IPS DF 6.9 (cell line): ENCODE measurements at regions not wholly inside any gene's neighbourhood (a gene's known extent, or its start where the extent isn't known, plus 50 kb on each side); places are given as distances from the start of the nearest gene placed in this dataset.
"Not testable (repeated sequence)": the region's sequence is repeated elsewhere in the genome, so short reads cannot be mapped to it uniquely, and the experiment has no call there.

Experiments
- DNase-seq: peaks from one replicate; pipeline ENCODE4 v3.0.0-alpha.2; 2013; ENCODE audit warnings: low read depth, low spot score
- H3K27ac ChIP-seq: one replicate; pipeline ENCODE4 v1.5.1; 2013; ENCODE audit warnings: low read length, control low read depth
- H3K27me3 ChIP-seq: 2 replicates; pipeline ENCODE4 v1.6.1; 2013; ENCODE audit warnings: mild to moderate bottlenecking, low read length; ENCODE audit not compliant: control insufficient read depth, insufficient read depth
- H3K36me3 ChIP-seq: 2 replicates; pipeline ENCODE4 v1.6.1; 2013; ENCODE audit warnings: low read length; ENCODE audit not compliant: control insufficient read depth, insufficient read depth
- H3K4me1 ChIP-seq: 2 replicates; pipeline ENCODE4 v1.6.1; 2013; ENCODE audit warnings: low read length; ENCODE audit not compliant: control insufficient read depth, insufficient read depth
- H3K4me3 ChIP-seq: 2 replicates; pipeline ENCODE4 v1.5.1; 2013; ENCODE audit warnings: mild to moderate bottlenecking, low read length
- H3K9me3 ChIP-seq: 2 replicates; pipeline ENCODE4 v1.6.1; 2013; ENCODE audit warnings: low read length, inconsistent platforms; ENCODE audit not compliant: control insufficient read depth, insufficient read depth
- WGBS: extraction: QIAGEN DNeasy Blood & Tissue Kit; methylation state at CpG from one replicate; pipeline ENCODE4 v1.1.7; 2013; ENCODE audit warnings: mixed read lengths, missing lambda C conversion rate; ENCODE audit not compliant: insufficient read length, insufficient coverage; 5-methylcytosine and 5-hydroxymethylcytosine counted together

- not testable (repeated sequence) for H3K36me3 ChIP-seq, H3K4me3 ChIP-seq, H3K27ac ChIP-seq, H3K27me3 ChIP-seq, DNase-seq, H3K4me1 ChIP-seq, H3K9me3 ChIP-seq
- no CpG with 5 or more reads among the region's 4 CpGs for WGBS
Measured at GRCh38 chr12:115365765-115366164, 681.8 kb upstream of the TBX3 start.

- H3K36me3 ChIP-seq: no peaks in the 10 kb centered on the region
- no peaks in the 10 kb centered on the region for H3K4me1 ChIP-seq
- H3K9me3 ChIP-seq: no peaks in the 10 kb centered on the region
- H3K4me3 ChIP-seq: no peak overlapping the region
- DNase-seq: no peak
- no peak overlapping the region for H3K27ac ChIP-seq
- no peaks in the 10 kb centered on the region for H3K27me3 ChIP-seq
- WGBS: no CpG with 5 or more reads among the region's 3 CpGs
Measured at GRCh38 chr12:115364921-115365320, 680.9 kb upstream of the TBX3 start.

DNA sequence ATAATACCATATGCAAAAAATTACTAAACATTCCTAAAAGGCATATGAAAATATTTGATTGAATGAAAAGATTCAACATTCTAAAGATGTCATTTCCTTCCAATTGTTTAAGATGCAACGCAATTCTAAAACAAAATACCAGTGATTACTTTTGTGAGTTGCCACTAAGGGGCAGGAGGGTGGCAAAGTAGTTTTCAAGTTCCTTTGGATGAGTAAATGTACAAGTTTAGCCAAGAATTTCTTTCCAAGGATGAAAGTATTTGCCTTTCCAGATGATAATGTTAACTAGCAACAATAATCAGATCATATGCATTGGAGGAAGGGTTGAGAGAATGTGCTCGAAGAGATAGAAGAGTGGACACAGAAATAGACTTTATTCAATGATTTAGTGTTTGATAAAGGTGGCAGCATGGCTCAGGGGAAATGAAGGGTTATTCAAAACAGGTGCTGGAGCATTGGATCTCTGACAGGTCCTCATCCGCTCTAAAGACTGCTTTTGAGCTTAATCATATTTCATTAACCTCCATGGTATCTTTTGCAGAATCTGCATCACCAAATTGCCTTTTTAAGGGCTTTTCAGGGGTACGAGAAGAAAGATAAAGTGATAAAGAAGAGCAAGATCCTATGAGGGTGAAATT lies 678.5 kb upstream of the TBX3 start:
- no peaks in the 10 kb centered on the region for H3K27me3 ChIP-seq
- H3K9me3 ChIP-seq: no peaks in the 10 kb centered on the region
- no CpG with 5 or more reads among the region's 4 CpGs for WGBS
- no peaks in the 10 kb centered on the region for H3K4me1 ChIP-seq
- no peak for DNase-seq
- H3K27ac ChIP-seq: no peak overlapping the region
- no peaks in the 10 kb centered on the region for H3K36me3 ChIP-seq
- no peak overlapping the region for H3K4me3 ChIP-seq

DNA sequence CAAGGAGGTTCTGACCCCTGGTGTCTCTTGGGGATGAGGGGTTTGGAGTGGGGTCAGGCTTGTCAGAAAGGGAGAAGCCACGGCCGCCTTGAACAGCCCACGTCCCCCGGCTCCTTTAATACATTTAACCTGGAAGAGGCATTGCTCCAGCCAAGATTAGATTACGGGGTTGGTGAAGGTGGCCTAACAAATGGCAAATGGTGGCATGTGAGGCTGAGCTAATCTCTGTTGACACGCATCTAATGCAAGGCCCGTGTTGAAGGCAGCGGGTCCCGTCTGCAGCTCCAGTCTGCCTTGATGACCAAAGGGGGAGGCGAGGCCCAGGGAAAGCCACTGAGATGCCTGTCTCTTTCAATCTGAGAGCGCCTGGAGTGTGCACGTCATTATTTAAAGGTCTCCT lies 673.7 kb upstream of the TBX3 start:
- H3K27ac ChIP-seq: no peak overlapping the region
- no CpG with 5 or more reads among the region's 12 CpGs for WGBS
- no peaks in the 10 kb centered on the region for H3K9me3 ChIP-seq
- no peak overlapping the region for H3K4me3 ChIP-seq
- DNase-seq: no peak
- H3K36me3 ChIP-seq: no peaks in the 10 kb centered on the region
- H3K27me3 ChIP-seq: no peaks in the 10 kb centered on the region
- no peaks in the 10 kb centered on the region for H3K4me1 ChIP-seq

DNA sequence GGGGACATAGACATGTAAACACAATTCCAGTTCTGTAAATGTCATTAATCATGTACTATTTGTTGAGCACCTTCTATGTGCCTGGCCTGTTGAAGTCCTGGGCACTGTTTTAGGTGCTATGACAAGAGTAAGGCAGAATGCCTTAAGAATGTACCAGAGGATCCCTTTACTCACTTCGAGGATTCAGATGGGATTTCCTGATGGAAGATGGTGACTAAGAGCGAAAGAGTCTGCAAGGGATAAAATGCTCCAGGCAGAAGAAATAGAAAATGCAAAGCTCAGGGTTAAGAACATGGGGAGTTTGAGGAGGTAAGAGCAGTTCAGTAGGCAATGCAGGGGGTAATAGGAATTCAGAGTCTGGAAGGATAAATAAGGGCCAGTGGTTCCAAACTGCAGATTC lies 671.3 kb upstream of the TBX3 start:
- Histone ChIP-seq H3K27me3 (no peaks in the 10 kb centered on the region), H3K9me3 (no peaks in the 10 kb centered on the region), H3K4me1 (no peaks in the 10 kb centered on the region), H3K27ac (no peak overlapping the region), H3K4me3 (no peak overlapping the region), H3K36me3 (no peaks in the 10 kb centered on the region)
- WGBS: no CpG with 5 or more reads among the region's 2 CpGs
- no peak for DNase-seq

DNA sequence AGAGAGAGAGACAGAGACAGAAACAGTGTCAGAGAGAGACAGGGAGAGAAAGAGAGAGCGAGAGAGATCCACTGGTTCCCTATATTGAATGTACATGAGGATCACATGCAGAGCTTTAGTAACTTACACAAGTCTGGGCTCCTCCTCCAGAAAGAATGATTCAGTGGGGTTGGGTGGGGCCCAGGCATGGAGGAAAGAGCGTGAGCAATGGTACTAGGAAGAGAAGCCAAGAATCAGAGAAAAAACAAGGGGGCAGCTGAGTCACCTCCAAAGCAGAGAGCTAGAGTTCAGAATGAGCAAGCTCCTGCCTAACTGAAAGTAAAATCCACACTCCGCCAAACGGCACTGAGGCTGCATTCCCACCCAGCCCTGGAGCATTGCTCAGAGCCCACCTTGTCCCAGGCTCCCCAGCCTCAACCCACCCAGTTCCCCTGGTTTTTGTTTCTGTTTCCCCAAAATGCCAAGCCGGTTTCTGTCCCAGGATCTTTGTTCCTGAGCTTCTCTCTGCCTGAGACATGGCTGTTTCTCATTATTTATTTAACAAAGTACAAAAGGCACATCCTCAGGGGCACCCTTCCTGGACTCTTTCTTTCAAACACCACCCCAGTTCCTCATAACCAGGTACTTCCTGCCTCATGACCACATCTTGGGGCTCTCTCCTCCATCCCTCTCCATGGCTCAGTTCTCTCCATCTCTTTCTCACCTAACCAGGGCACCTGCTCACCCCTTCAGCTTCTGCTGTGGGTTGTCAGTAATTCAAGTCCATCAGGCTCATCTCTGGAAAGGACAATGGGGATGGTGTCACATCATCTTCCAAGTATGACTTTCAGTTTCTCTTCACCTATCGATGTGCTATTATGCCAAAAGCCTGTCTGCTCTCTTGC lies 670.3 kb upstream of the TBX3 start:
- no peaks in the 10 kb centered on the region for H3K27me3 ChIP-seq
- H3K36me3 ChIP-seq: no peaks in the 10 kb centered on the region
- no peaks in the 10 kb centered on the region for H3K9me3 ChIP-seq
- H3K4me1 ChIP-seq: no peaks in the 10 kb centered on the region
- WGBS: no CpG with 5 or more reads among the region's 6 CpGs
- no peak for DNase-seq
- no peak overlapping the region for H3K4me3 ChIP-seq
- H3K27ac ChIP-seq: no peak overlapping the region

- WGBS: 100% methylated on average over 1 of the region's 1 CpG
Measured at GRCh38 chr12:115353467-115353866, 669.5 kb upstream of the TBX3 start.

DNA sequence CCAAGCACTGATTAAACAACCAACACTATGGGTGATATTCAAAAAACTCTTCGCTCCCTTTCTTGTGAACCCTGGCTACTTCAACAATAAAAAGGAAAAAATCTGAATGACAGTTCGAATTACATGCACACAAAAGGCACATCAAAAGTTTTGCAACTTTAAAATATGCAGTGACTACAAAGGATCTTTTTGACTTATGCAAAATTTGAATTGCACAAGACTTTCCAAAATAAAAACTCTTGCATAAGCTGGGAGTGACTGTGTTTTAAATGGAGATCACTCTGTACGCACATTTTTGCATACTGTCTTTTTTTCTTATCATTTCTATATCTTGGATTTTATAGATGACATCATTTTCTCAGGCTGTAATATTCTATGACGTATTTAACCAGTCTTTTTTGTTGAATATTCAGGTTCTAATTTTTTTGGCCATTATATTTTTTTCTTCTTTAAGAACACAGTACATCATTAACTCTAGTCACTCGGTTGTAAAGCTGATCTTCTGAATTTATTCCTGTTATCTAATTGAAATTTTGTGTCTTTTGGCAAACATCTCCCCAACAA lies 667.6 kb upstream of the TBX3 start:
- no peak for DNase-seq
- H3K4me3 ChIP-seq: no peak overlapping the region
- H3K36me3 ChIP-seq: no peaks in the 10 kb centered on the region
- no CpG with 5 or more reads among the region's 5 CpGs for WGBS
- no peak overlapping the region for H3K27ac ChIP-seq
- no peaks in the 10 kb centered on the region for H3K27me3 ChIP-seq
- H3K4me1 ChIP-seq: no peaks in the 10 kb centered on the region
- no peaks in the 10 kb centered on the region for H3K9me3 ChIP-seq

More at GRCh38 chr12:115353467-115353866, 669.5 kb upstream of the TBX3 start:
- Histone ChIP-seq H3K4me3 (no peak overlapping the region), H3K4me1 (no peaks in the 10 kb centered on the region), H3K27ac (no peak overlapping the region), H3K27me3 (no peaks in the 10 kb centered on the region), H3K9me3 (no peaks in the 10 kb centered on the region), H3K36me3 (no peaks in the 10 kb centered on the region)
- DNase-seq: no peak

DNA sequence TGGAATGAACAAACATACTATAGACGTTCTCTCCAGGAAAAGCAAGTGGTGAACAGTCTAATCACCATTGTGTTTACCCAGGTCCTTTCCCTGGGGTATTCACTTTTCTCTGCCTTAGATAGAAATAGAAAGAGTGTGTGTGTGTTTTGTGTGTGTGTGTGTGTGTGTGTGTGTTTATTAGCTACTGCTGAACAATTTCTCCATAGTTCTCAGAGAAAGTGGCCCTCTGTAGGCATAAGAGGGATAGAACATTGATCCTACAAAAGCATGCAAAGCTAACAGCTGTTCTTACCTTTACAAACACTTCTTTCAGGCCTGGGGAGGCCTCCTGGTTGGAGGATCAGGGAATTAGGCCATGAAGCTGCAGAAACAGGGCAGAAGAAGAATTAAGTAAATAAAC lies 665.7 kb upstream of the TBX3 start:
- H3K9me3 ChIP-seq: no peaks in the 10 kb centered on the region
- DNase-seq: no peak
- H3K27me3 ChIP-seq: no peaks in the 10 kb centered on the region
- no peaks in the 10 kb centered on the region for H3K36me3 ChIP-seq
- H3K27ac ChIP-seq: no peak overlapping the region
- no peak overlapping the region for H3K4me3 ChIP-seq
- WGBS: no CpG with 5 or more reads among the region's 1 CpG
- H3K4me1 ChIP-seq: no peaks in the 10 kb centered on the region

DNA sequence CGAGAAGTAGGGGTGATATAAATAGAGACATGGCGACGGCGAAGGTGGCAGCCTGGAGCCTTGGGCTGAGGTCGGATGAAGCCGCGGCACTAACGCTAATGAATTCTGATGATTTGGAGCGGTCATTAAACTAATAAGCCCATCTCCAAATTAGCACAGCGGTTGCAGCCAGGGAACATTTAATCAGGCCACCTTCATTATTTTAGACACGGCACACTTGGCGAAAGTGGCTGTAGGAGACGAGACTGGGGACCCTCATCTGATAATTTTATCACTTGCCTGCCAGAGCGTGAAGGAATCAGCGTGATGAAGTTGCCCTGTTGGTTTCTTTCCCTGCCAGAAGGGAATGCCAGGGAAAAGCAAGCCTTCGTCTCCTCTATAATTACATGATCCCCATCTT lies 664.3 kb upstream of the TBX3 start:
- Histone ChIP-seq H3K4me1 (no peaks in the 10 kb centered on the region), H3K36me3 (no peaks in the 10 kb centered on the region), H3K27ac (no peak overlapping the region), H3K27me3 (no peaks in the 10 kb centered on the region), H3K9me3 (no peaks in the 10 kb centered on the region), H3K4me3 (no peak overlapping the region)
- WGBS: no CpG with 5 or more reads among the region's 16 CpGs
- DNase-seq: no peak
